Gastrocnemius medialis (tissue), 4 donors: ENCODE measurements at regions not wholly inside any gene's neighbourhood (a gene's known extent, or its start where the extent isn't known, plus 50 kb on each side); places are given as distances from the start of the nearest gene placed in this dataset.

Source experiments
- ATAC-seq, 2 donors: fragments of 150-250 bp; one replicate each; pipeline ENCODE4 v1.9.1; 2016
- DNase-seq, 2 donors: peaks; one replicate each; pipeline ENCODE4 v3.0.0-alpha.2; 2019
- H3K27ac ChIP-seq, 4 donors: fragments of 200-600 bp; sonication (generic); 1 replicate in 1 of 4; 2 replicates in 3 of 4; pipeline ENCODE4 v1.5.1; 2016 to 2018; ENCODE audit warnings: mild to moderate bottlenecking in 2 of 4, moderate library complexity in 1 of 4
- H3K27me3 ChIP-seq, 3 donors: fragments of 200-600 bp; sonication (generic) in 2 of 3; 1 replicate in 1 of 3; 2 replicates in 2 of 3; pipeline versions ENCODE4 v1.5.1 to v1.6.0; 2016 to 2019; ENCODE audit warnings: mild to moderate bottlenecking in 1 of 3, moderate library complexity in 1 of 3
- H3K36me3 ChIP-seq, 2 donors: fragments of 200-600 bp; sonication (generic) in 1 of 2; one replicate each; pipeline ENCODE4 v1.5.1; 2017 to 2018
- H3K4me1 ChIP-seq, 2 donors: fragments of 200-600 bp; sonication (generic) in 1 of 2; one replicate each; pipeline ENCODE4 v1.5.1; 2016 to 2017; ENCODE audit warnings: mild to moderate bottlenecking in 2 of 2
- H3K4me3 ChIP-seq, 4 donors: fragments of 200-600 bp; sonication (generic) in 3 of 4; 1 replicate in 1 of 4; 2 replicates in 3 of 4; pipeline ENCODE4 v1.5.1; 2016 to 2019; ENCODE audit warnings: mild to moderate bottlenecking in 2 of 4
- H3K9me3 ChIP-seq, 3 donors: fragments of 200-600 bp; sonication (generic) in 2 of 3; 1 replicate in 1 of 3; 2 replicates in 2 of 3; pipeline ENCODE4 v1.5.1; 2016 to 2019
- CTCF ChIP-seq, 5 experiments: fragments of 450-650 bp in 3 of 5; fragments of 200-600 bp in 2 of 5; sonication (generic) in 2 of 5; IDR thresholded peaks in 4 of 5; conservative IDR thresholded peaks in 1 of 5; 1 replicate in 4 of 5; 2 replicates in 1 of 5; pipeline ENCODE4 v1.5.1; 2016 to 2019; ENCODE audit warnings: antibody characterized with exemption in 5 of 5, mild to moderate bottlenecking in 3 of 5, moderate library complexity in 3 of 5
- POLR2A ChIP-seq, 2 donors: fragments of 450-650 bp; IDR thresholded peaks; one replicate each; pipeline ENCODE4 v1.6.1; 2017; ENCODE audit warnings: antibody characterized with exemption in 2 of 2, mild to moderate bottlenecking in 2 of 2, moderate library complexity in 2 of 2
- in situ Hi-C, 4 donors: fragments of 200-750 bp; cut with MboI; loops; one replicate each; pipeline versions ENCODE4 v1.15.0 to v1.8.0; 2017; ENCODE audit warnings: low sequenced_read_pairs in 4 of 4
- intact Hi-C: fragments of 100-400 bp; cut with DNase I; formaldehyde crosslinking; loops from one replicate; pipeline ENCODE4 v1.15.1; 2023; ENCODE audit warnings: low total_unique reads

DNA sequence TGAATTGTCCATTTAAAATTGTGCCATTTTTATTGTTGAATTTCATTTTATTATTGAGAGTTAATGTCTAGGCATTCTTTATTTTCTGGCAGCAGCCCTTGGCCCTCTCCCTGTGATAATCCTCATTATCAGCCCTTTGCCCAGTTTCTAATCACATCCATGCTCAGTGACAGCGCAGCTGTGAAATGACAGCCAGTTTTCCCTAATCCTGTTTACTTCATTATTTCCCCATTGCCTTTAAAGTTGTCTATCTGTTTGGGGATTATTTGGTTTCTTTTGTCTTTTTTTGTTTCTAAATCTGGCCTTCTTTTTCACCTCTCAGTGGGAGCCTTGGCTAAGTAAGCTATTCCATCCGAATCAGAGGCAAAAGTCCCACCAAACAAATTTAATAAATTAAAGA is 476.9 kb downstream of the SLC6A15 start:
- H3K27me3 ChIP-seq = no peaks in the 10 kb centered on the region
- H3K9me3 ChIP-seq = no peaks in the 10 kb centered on the region
- no peak overlapping the region for H3K4me3 ChIP-seq
- in situ Hi-C loops = no loop called here
- no peaks in the 10 kb centered on the region for H3K36me3 ChIP-seq
- no peak overlapping the region for H3K27ac ChIP-seq
- H3K4me1 ChIP-seq = no peaks in the 10 kb centered on the region
- intact Hi-C loops = no loop called here
- TF ChIP-seq POLR2A (IDR thresholded peaks at IDR 0.05) (no peak), CTCF (IDR thresholded peaks at IDR 0.05 in 4 of 5, conservative IDR thresholded peaks at IDR 0.05 in 1 of 5) (no peak)
- ATAC-seq = no peak
- DNase-seq = no peak

GRCh38 chr12:84422340-84422739 is 490.3 kb downstream of the SLC6A15 start:
- no peak for ATAC-seq
- TF ChIP-seq CTCF (IDR thresholded peaks at IDR 0.05 in 4 of 5, conservative IDR thresholded peaks at IDR 0.05 in 1 of 5) = no peak
- no peak for TF ChIP-seq POLR2A (IDR thresholded peaks at IDR 0.05)
- in situ Hi-C loops (no loop called here), intact Hi-C loops (no loop called here)
- Histone ChIP-seq H3K4me1 (no peaks in the 10 kb centered on the region), H3K4me3 (no peak overlapping the region), H3K27ac (no peak overlapping the region), H3K9me3 (no peaks in the 10 kb centered on the region), H3K36me3 (no peaks in the 10 kb centered on the region), H3K27me3 (no peaks in the 10 kb centered on the region)
- no peak for DNase-seq

DNA sequence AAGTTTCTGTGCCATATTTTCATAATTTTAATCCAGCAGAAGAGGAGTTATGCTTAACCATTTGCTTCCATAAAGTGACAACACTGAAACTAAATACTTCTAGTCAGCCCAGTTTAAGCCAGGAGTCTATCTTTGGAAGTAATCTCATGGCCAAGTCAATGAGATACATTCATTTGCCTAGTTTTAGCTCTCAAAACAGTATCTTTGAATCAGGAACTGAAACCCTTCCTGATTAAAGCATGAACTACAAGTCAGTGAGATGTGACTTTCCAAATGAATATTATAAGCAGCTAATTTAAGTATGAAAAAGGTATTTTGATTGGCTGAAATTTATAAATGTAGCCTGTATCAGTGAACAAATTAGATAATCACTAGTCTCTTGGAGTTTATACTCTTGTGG is 491.5 kb downstream of the SLC6A15 start:
- DNase-seq (no peak), ATAC-seq (no peak)
- intact Hi-C loops (no loop called here), in situ Hi-C loops (no loop called here)
- Histone ChIP-seq H3K27ac (no peak overlapping the region), H3K9me3 (no peaks in the 10 kb centered on the region), H3K4me1 (no peaks in the 10 kb centered on the region), H3K27me3 (no peaks in the 10 kb centered on the region), H3K4me3 (no peak overlapping the region), H3K36me3 (no peaks in the 10 kb centered on the region)
- no peak for TF ChIP-seq POLR2A (IDR thresholded peaks at IDR 0.05)
- no peak for TF ChIP-seq CTCF (IDR thresholded peaks at IDR 0.05 in 4 of 5, conservative IDR thresholded peaks at IDR 0.05 in 1 of 5)

- Histone ChIP-seq H3K9me3 (no peaks in the 10 kb centered on the region), H3K4me1 (no peaks in the 10 kb centered on the region), H3K4me3 (no peak overlapping the region), H3K27ac (no peak overlapping the region), H3K36me3 (no peaks in the 10 kb centered on the region), H3K27me3 (no peaks in the 10 kb centered on the region)
- TF ChIP-seq POLR2A (IDR thresholded peaks at IDR 0.05) = no peak
- TF ChIP-seq CTCF (IDR thresholded peaks at IDR 0.05 in 4 of 5, conservative IDR thresholded peaks at IDR 0.05 in 1 of 5) = no peak
- in situ Hi-C loops (no loop called here), intact Hi-C loops (no loop called here)
- DNase-seq (no peak), ATAC-seq (no peak)
These were observed 496.0 kb downstream of the SLC6A15 start for GRCh38 chr12:84416626-84417025.

- H3K36me3 ChIP-seq = no peaks in the 10 kb centered on the region
- in situ Hi-C loops = no loop called here
- no peak overlapping the region for H3K4me3 ChIP-seq
- no peaks in the 10 kb centered on the region for H3K27me3 ChIP-seq
- no peak for ATAC-seq
- no peak for TF ChIP-seq POLR2A (IDR thresholded peaks at IDR 0.05)
- no peak for TF ChIP-seq CTCF (IDR thresholded peaks at IDR 0.05 in 4 of 5, conservative IDR thresholded peaks at IDR 0.05 in 1 of 5)
- DNase-seq = no peak
- intact Hi-C loops = no loop called here
- no peak overlapping the region for H3K27ac ChIP-seq
- H3K4me1 ChIP-seq = no peaks in the 10 kb centered on the region
- no peaks in the 10 kb centered on the region for H3K9me3 ChIP-seq
These were observed 496.7 kb downstream of the SLC6A15 start for GRCh38 chr12:84415946-84416345.
